Gastrocnemius medialis (tissue), 4 donors: ENCODE measurements at regions not wholly inside any gene's neighbourhood (a gene's known extent, or its start where the extent isn't known, plus 50 kb on each side); places are given as distances from the start of the nearest gene placed in this dataset.
"Not testable (repeated sequence)": the region's sequence is repeated elsewhere in the genome, so short reads cannot be mapped to it uniquely, and the experiment has no call there.

ENCODE experiments used
- ATAC-seq, 2 donors: fragments of 150-250 bp; one replicate each; pipeline ENCODE4 v1.9.1; 2016
- DNase-seq, 2 donors: peaks; one replicate each; pipeline ENCODE4 v3.0.0-alpha.2; 2019
- H3K27ac ChIP-seq, 4 donors: fragments of 200-600 bp; sonication (generic); 1 replicate in 1 of 4; 2 replicates in 3 of 4; pipeline ENCODE4 v1.5.1; 2016 to 2018; ENCODE audit warnings: mild to moderate bottlenecking in 2 of 4, moderate library complexity in 1 of 4
- H3K27me3 ChIP-seq, 3 donors: fragments of 200-600 bp; sonication (generic) in 2 of 3; 1 replicate in 1 of 3; 2 replicates in 2 of 3; pipeline versions ENCODE4 v1.5.1 to v1.6.0; 2016 to 2019; ENCODE audit warnings: mild to moderate bottlenecking in 1 of 3, moderate library complexity in 1 of 3
- H3K36me3 ChIP-seq, 2 donors: fragments of 200-600 bp; sonication (generic) in 1 of 2; one replicate each; pipeline ENCODE4 v1.5.1; 2017 to 2018
- H3K4me1 ChIP-seq, 2 donors: fragments of 200-600 bp; sonication (generic) in 1 of 2; one replicate each; pipeline ENCODE4 v1.5.1; 2016 to 2017; ENCODE audit warnings: mild to moderate bottlenecking in 2 of 2
- H3K4me3 ChIP-seq, 4 donors: fragments of 200-600 bp; sonication (generic) in 3 of 4; 1 replicate in 1 of 4; 2 replicates in 3 of 4; pipeline ENCODE4 v1.5.1; 2016 to 2019; ENCODE audit warnings: mild to moderate bottlenecking in 2 of 4
- H3K9me3 ChIP-seq, 3 donors: fragments of 200-600 bp; sonication (generic) in 2 of 3; 1 replicate in 1 of 3; 2 replicates in 2 of 3; pipeline ENCODE4 v1.5.1; 2016 to 2019
- POLR2A ChIP-seq, 2 donors: fragments of 450-650 bp; IDR thresholded peaks; one replicate each; pipeline ENCODE4 v1.6.1; 2017; ENCODE audit warnings: antibody characterized with exemption in 2 of 2, mild to moderate bottlenecking in 2 of 2, moderate library complexity in 2 of 2
- in situ Hi-C, 4 donors: fragments of 200-750 bp; cut with MboI; loops; one replicate each; pipeline versions ENCODE4 v1.15.0 to v1.8.0; 2017; ENCODE audit warnings: low sequenced_read_pairs in 4 of 4
- intact Hi-C: fragments of 100-400 bp; cut with DNase I; formaldehyde crosslinking; loops from one replicate; pipeline ENCODE4 v1.15.1; 2023; ENCODE audit warnings: low total_unique reads
- TF ChIP-seq, protein P1 (sequence below), 5 experiments: fragments of 450-650 bp in 3 of 5; fragments of 200-600 bp in 2 of 5; sonication (generic) in 2 of 5; IDR thresholded peaks in 4 of 5; conservative IDR thresholded peaks in 1 of 5; 1 replicate in 4 of 5; 2 replicates in 1 of 5; pipeline ENCODE4 v1.5.1; 2016 to 2019; ENCODE audit warnings: antibody characterized with exemption in 5 of 5, mild to moderate bottlenecking in 3 of 5, moderate library complexity in 3 of 5

GRCh38 chr13:21243045-21243897 lies 66.8 kb downstream of the MRPL57 start:
- ATAC-seq (no peak), DNase-seq (no peak)
- Histone ChIP-seq H3K4me1 (no peaks in the 10 kb centered on the region), H3K4me3 (no peak overlapping the region), H3K27me3 (no peaks in the 10 kb centered on the region), H3K9me3 (no peaks in the 10 kb centered on the region), H3K27ac (no peak overlapping the region), H3K36me3 (no peaks in the 10 kb centered on the region)
- intact Hi-C loops (no loop called here), in situ Hi-C loops (no loop called here)
- no peak for TF ChIP-seq POLR2A (IDR thresholded peaks at IDR 0.05)
- TF ChIP-seq, protein P1, sequence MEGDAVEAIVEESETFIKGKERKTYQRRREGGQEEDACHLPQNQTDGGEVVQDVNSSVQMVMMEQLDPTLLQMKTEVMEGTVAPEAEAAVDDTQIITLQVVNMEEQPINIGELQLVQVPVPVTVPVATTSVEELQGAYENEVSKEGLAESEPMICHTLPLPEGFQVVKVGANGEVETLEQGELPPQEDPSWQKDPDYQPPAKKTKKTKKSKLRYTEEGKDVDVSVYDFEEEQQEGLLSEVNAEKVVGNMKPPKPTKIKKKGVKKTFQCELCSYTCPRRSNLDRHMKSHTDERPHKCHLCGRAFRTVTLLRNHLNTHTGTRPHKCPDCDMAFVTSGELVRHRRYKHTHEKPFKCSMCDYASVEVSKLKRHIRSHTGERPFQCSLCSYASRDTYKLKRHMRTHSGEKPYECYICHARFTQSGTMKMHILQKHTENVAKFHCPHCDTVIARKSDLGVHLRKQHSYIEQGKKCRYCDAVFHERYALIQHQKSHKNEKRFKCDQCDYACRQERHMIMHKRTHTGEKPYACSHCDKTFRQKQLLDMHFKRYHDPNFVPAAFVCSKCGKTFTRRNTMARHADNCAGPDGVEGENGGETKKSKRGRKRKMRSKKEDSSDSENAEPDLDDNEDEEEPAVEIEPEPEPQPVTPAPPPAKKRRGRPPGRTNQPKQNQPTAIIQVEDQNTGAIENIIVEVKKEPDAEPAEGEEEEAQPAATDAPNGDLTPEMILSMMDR (IDR thresholded peaks at IDR 0.05 in 4 of 5, conservative IDR thresholded peaks at IDR 0.05 in 1 of 5): no peak

DNA sequence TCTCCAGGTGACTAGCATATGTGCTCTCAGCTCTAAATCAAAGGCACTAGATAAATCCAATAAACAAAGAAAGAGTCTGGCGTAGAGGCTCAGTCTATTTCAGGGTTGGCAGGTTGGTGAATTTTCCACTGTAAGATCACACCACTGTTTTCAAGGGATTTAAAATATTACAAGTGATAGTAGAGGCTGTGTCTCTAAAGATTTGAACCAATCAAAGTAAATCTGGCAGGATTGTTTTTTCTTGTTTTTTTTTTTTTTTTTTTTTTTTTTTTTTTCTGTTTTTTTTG lies 67.4 kb downstream of the MRPL57 start:
- in situ Hi-C loops, DNase-seq, H3K4me3 ChIP-seq, H3K9me3 ChIP-seq, H3K27me3 ChIP-seq, intact Hi-C loops, H3K36me3 ChIP-seq, ATAC-seq, H3K27ac ChIP-seq, H3K4me1 ChIP-seq: not testable (repeated sequence)

DNA sequence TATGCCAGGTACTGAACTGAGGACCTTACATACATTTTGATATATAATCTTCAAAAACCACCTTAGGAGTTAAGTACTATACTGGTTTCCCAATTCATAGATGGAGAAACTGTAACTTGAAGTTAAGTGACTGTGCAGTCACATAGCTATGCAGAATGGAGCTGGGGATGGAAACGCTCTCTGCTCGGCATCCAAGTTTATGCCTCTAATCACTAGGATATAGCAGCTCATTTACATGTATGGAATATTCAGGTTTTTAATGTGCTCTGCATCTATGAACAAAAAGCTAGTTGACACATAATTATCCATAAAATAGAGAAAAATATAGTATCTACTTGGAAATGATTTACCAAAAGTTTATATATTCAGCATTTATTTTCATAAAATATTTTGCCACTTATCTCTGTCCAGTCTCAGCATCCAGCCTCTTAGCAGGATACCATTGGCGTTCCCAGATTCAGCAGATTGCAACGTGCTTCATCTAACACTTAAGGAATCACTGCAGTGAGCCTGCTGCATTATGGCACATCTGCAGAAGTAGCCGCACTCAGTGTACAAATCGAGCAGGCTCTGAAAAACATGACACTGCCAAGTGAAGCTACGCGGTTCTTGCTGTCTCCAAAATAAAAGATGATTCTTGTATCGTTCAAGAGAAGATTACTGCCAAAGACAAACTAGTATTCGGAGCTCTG lies 70.4 kb downstream of the MRPL57 start:
- ATAC-seq: no peak
- in situ Hi-C loops: no loop called here

DNA sequence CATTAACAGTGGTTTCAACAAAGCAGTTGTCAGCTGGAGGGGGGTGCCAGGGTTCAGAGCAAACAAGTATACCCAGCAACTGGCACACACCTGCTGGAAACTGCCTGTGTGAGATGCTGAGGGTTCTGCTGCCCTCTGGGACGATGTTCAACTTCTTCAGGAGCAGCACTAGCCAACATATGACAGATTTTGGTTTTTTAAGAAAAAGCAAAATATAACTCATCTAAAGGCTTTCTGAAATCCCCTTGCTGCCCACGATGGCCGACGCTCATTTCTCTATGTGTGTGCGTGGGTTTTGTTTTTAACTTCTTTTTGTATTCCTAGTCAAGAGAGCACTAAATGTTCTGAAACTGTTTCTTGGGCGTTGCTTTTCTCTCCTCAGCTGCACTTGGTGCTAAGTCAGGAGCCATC lies 79.9 kb downstream of the MRPL57 start:
- no peaks in the 10 kb centered on the region for H3K9me3 ChIP-seq
- intact Hi-C loops (no loop called here), in situ Hi-C loops (no loop called here)
- H3K4me1 ChIP-seq: no peaks in the 10 kb centered on the region
- H3K27me3 ChIP-seq: peaks cover 0 to 4% (median 0%) of the 10 kb centered on the region in 3 donors
- no peak for ATAC-seq
- TF ChIP-seq, protein P1 (IDR thresholded peaks at IDR 0.05 in 4 of 5, conservative IDR thresholded peaks at IDR 0.05 in 1 of 5): no peak
- no peak for DNase-seq
- H3K36me3 ChIP-seq: no peaks in the 10 kb centered on the region
- no peak overlapping the region for H3K27ac ChIP-seq
- no peak overlapping the region for H3K4me3 ChIP-seq

More for the DNA sequence above, 70.4 kb downstream of the MRPL57 start:
- Histone ChIP-seq H3K27ac (no peak overlapping the region), H3K4me3 (no peak overlapping the region), H3K36me3 (no peaks in the 10 kb centered on the region), H3K27me3 (peaks cover 0 to under 1% (median 0%) of the 10 kb centered on the region in 3 donors), H3K4me1 (no peaks in the 10 kb centered on the region), H3K9me3 (no peaks in the 10 kb centered on the region)
- no peak for TF ChIP-seq POLR2A (IDR thresholded peaks at IDR 0.05)
- TF ChIP-seq, protein P1 (IDR thresholded peaks at IDR 0.05 in 4 of 5, conservative IDR thresholded peaks at IDR 0.05 in 1 of 5): no peak
- DNase-seq: no peak
- intact Hi-C loops: no loop called here

- Histone ChIP-seq H3K36me3 (no peaks in the 10 kb centered on the region), H3K9me3 (no peaks in the 10 kb centered on the region), H3K27me3 (peaks cover 0 to 4% (median 0%) of the 10 kb centered on the region in 3 donors), H3K27ac (no peak overlapping the region), H3K4me3 (no peak overlapping the region), H3K4me1 (no peaks in the 10 kb centered on the region)
- in situ Hi-C loops: no loop called here
- ATAC-seq (no peak), DNase-seq (no peak)
- TF ChIP-seq POLR2A (IDR thresholded peaks at IDR 0.05): no peak
- TF ChIP-seq, protein P1 (IDR thresholded peaks at IDR 0.05 in 4 of 5, conservative IDR thresholded peaks at IDR 0.05 in 1 of 5): no peak
- intact Hi-C loops: no loop called here
Measured at GRCh38 chr13:21256891-21257290, 80.4 kb downstream of the MRPL57 start.
